PC-3 (cell line): ENCODE measurements at regions not wholly inside any gene's neighbourhood (a gene's known extent, or its start where the extent isn't known, plus 50 kb on each side); places are given as distances from the start of the nearest gene placed in this dataset.

Experiments
- ATAC-seq: fragments of 200-7000 bp; cut with Tn5 transposase; 2 replicates; pipeline ENCODE4 v1.9.1; 2020; ENCODE audit warnings: mild to moderate bottlenecking, moderate library complexity
- BruUV-seq: library from RNA; stranded (reverse); fragments of 400-500 nt; replicated peaks from 2 replicates; lab custom pipeline; 2021; lab: Mats Ljungman, UMichigan
- CTCF ChIA-PET: fragments of 300-600 bp; sonication (Branson Sonifier 250); formaldehyde crosslinking; loops from one replicate; lab custom pipeline; 2022; ENCODE audit warnings: antibody characterized with exemption; lab: Charles Lee
- POLR2A ChIA-PET: fragments of 300-600 bp; sonication (Branson Sonifier 250); formaldehyde crosslinking; loops from one replicate; lab custom pipeline; 2022; ENCODE audit warnings: antibody characterized with exemption; ENCODE audit not compliant: unreplicated experiment; lab: Charles Lee
- DNase-seq: peaks from one replicate; pipeline ENCODE4 v3.0.0-alpha.2; 2015
- H2AFZ ChIP-seq: fragments of 300-600 bp; sonication (generic); 2 replicates; pipeline ENCODE4 v1.6.0; 2016; ENCODE audit warnings: antibody characterized with exemption, low read length
- H3F3A ChIP-seq: fragments of 300-600 bp; sonication (generic); one replicate; pipeline ENCODE4 v1.6.0; 2017; ENCODE audit warnings: antibody characterized with exemption, low read length, control low read depth, mild to moderate bottlenecking; ENCODE audit not compliant: unreplicated experiment
- H3K27ac ChIP-seq: fragments of 300-600 bp; sonication (generic); 2 replicates; pipeline ENCODE4 v1.5.1; 2016; ENCODE audit warnings: mild to moderate bottlenecking, low read length
- H3K27me3 ChIP-seq: fragments of 300-600 bp; sonication (generic); 2 replicates; pipeline ENCODE4 v1.6.1; 2016; ENCODE audit warnings: low read length, mixed read lengths
- H3K36me3 ChIP-seq: fragments of 300-600 bp; sonication (generic); 2 replicates; pipeline ENCODE4 v1.6.1; 2016; ENCODE audit warnings: low read depth, mixed run types, low read length, mixed read lengths
- H3K4me1 ChIP-seq: fragments of 300-600 bp; sonication (generic); 2 replicates; pipeline ENCODE4 v1.5.1; 2016; ENCODE audit warnings: low read length; ENCODE audit not compliant: insufficient read depth
- H3K4me2 ChIP-seq: fragments of 300-600 bp; sonication (generic); 2 replicates; pipeline ENCODE4 v1.6.0; 2016; ENCODE audit warnings: low read length
- H3K4me3 ChIP-seq: fragments of 300-600 bp; sonication (generic); 2 replicates; pipeline ENCODE4 v1.5.1; 2016; ENCODE audit warnings: mild to moderate bottlenecking, low read length, mixed read lengths
- H3K79me2 ChIP-seq: fragments of 300-600 bp; sonication (generic); 2 replicates; pipeline ENCODE4 v1.6.1; 2017; ENCODE audit warnings: low read length, mixed read lengths
- H3K9ac ChIP-seq: fragments of 300-600 bp; sonication (generic); 2 replicates; pipeline ENCODE4 v1.6.0; 2016; ENCODE audit warnings: mild to moderate bottlenecking, low read length
- H3K9me2 ChIP-seq: fragments of 300-600 bp; sonication (generic); replicated peaks from 2 replicates; pipeline ENCODE4 v1.6.1; 2016; ENCODE audit warnings: mixed run types, low read length, mixed read lengths
- H3K9me3 ChIP-seq: fragments of 300-600 bp; sonication (generic); 2 replicates; pipeline ENCODE4 v1.6.1; 2016; ENCODE audit warnings: low read length, mixed read lengths
- H4K20me1 ChIP-seq: fragments of 300-600 bp; sonication (generic); 2 replicates; pipeline ENCODE4 v1.6.1; 2016; ENCODE audit warnings: low read length, mixed read lengths
- CTCF ChIP-seq: fragments of 300-600 bp; sonication (generic); conservative IDR thresholded peaks from 2 replicates; pipeline ENCODE4 v1.5.1; 2017; ENCODE audit warnings: antibody characterized with exemption, low read depth, mild to moderate bottlenecking, low read length
- EZH2 ChIP-seq: fragments of 300-600 bp; sonication (generic); IDR thresholded peaks from one replicate; pipeline ENCODE4 v1.6.1; 2017; ENCODE audit warnings: antibody characterized with exemption, mild to moderate bottlenecking, low read length; ENCODE audit not compliant: unreplicated experiment
- EZH2phosphoT487 ChIP-seq: fragments of 300-600 bp; sonication (generic); IDR thresholded peaks from 2 replicates; pipeline ENCODE4 v1.6.1; 2018; ENCODE audit warnings: mild to moderate bottlenecking, antibody characterized with exemption, low read length, borderline replicate concordance
- intact Hi-C: fragments of 100-400 bp; cut with micrococcal nuclease; formaldehyde crosslinking; loops from 2 replicates; pipeline ENCODE4 v1.9.0; 2023

GRCh38 chr6:95949985-95950384, 65.8 kb upstream of the FUT9 start:
- intact Hi-C loops, result no loop called here
- H3K4me1 ChIP-seq, result no peaks in the 10 kb centered on the region
- BruUV-seq, result no TSS peak
- H3K4me2 ChIP-seq, result no peak overlapping the region
- no peaks in the 10 kb centered on the region for H3K9me2 ChIP-seq
- DNase-seq, result no peak
- H3F3A ChIP-seq, result no peaks in the 10 kb centered on the region
- no peaks in the 10 kb centered on the region for H3K9me3 ChIP-seq
- ChIA-PET CTCF (no interaction called here), POLR2A (no interaction called here)
- H4K20me1 ChIP-seq, result no peaks in the 10 kb centered on the region
- no peak overlapping the region for H2AFZ ChIP-seq
- no peak overlapping the region for H3K27ac ChIP-seq
- no peak overlapping the region for H3K4me3 ChIP-seq
- no peaks in the 10 kb centered on the region for H3K27me3 ChIP-seq
- no peak for TF ChIP-seq CTCF
- no peak for TF ChIP-seq EZH2phosphoT487
- no peak for TF ChIP-seq EZH2
- H3K36me3 ChIP-seq, result no peaks in the 10 kb centered on the region
- no peaks in the 10 kb centered on the region for H3K79me2 ChIP-seq
- H3K9ac ChIP-seq, result no peak overlapping the region
- ATAC-seq, result no peak

- ATAC-seq (no peak), DNase-seq (no peak)
- no peaks in the 10 kb centered on the region for H3K9me2 ChIP-seq
- no peaks in the 10 kb centered on the region for H3F3A ChIP-seq
- H3K9me3 ChIP-seq, result no peaks in the 10 kb centered on the region
- H3K27ac ChIP-seq, result no peak overlapping the region
- H2AFZ ChIP-seq, result no peak overlapping the region
- no peaks in the 10 kb centered on the region for H3K36me3 ChIP-seq
- H3K79me2 ChIP-seq, result no peaks in the 10 kb centered on the region
- BruUV-seq, result no TSS peak
- H3K4me2 ChIP-seq, result no peak overlapping the region
- no peaks in the 10 kb centered on the region for H3K4me1 ChIP-seq
- H3K4me3 ChIP-seq, result no peak overlapping the region
- CTCF ChIA-PET, result no interaction called here
- no peak for TF ChIP-seq EZH2
- no peak for TF ChIP-seq CTCF
- H3K9ac ChIP-seq, result no peak overlapping the region
- POLR2A ChIA-PET, result no interaction called here
- intact Hi-C loops, result no loop called here
- no peaks in the 10 kb centered on the region for H3K27me3 ChIP-seq
- H4K20me1 ChIP-seq, result no peaks in the 10 kb centered on the region
These were observed 57.1 kb upstream of the FUT9 start for GRCh38 chr6:95958686-95959085.

- CTCF ChIA-PET, result no interaction called here
- no peaks in the 10 kb centered on the region for H3K9me2 ChIP-seq
- H3K27ac ChIP-seq, result no peak overlapping the region
- DNase-seq, result no peak
- no peaks in the 10 kb centered on the region for H4K20me1 ChIP-seq
- no peaks in the 10 kb centered on the region for H3F3A ChIP-seq
- intact Hi-C loops, result no loop called here
- no peak overlapping the region for H3K4me3 ChIP-seq
- no peaks in the 10 kb centered on the region for H3K4me1 ChIP-seq
- no peak for ATAC-seq
- BruUV-seq, result no TSS peak
- H3K9ac ChIP-seq, result no peak overlapping the region
- H3K27me3 ChIP-seq, result no peaks in the 10 kb centered on the region
- H3K36me3 ChIP-seq, result no peaks in the 10 kb centered on the region
- H3K79me2 ChIP-seq, result no peaks in the 10 kb centered on the region
- no peak overlapping the region for H3K4me2 ChIP-seq
- no peak for TF ChIP-seq CTCF
- TF ChIP-seq EZH2phosphoT487, result no peak
- no peak for TF ChIP-seq EZH2
- POLR2A ChIA-PET, result no interaction called here
- no peaks in the 10 kb centered on the region for H3K9me3 ChIP-seq
- H2AFZ ChIP-seq, result no peak overlapping the region
These were observed 56.5 kb upstream of the FUT9 start for GRCh38 chr6:95959261-95959660.
